ENCODE measurements at regions not wholly inside any gene's neighbourhood (a gene's known extent, or its start where the extent isn't known, plus 50 kb on each side); places are given as distances from the start of the nearest gene placed in this dataset.

- TF ChIP-seq CTCF (optimal IDR thresholded peaks at IDR 0.05 in 1 of 3, IDR thresholded peaks at IDR 0.05 in 1 of 3, conservative IDR thresholded peaks at IDR 0.05 in 1 of 3; ENCODE audit: extremely low read depth in 1 of 3, insufficient read depth in 2 of 3, low read length in 3 of 3) (no peak), EZH2 (IDR thresholded peaks at IDR 0.05; ENCODE audit: low read length) (no peak)
Measured at GRCh38 chr9:77085416-77085815, 66.0 kb downstream of the FOXB2 start.
